Adrenal gland (tissue), 9 donors: ENCODE measurements at regions not wholly inside any gene's neighbourhood (a gene's known extent, or its start where the extent isn't known, plus 50 kb on each side); places are given as distances from the start of the nearest gene placed in this dataset.

ENCODE experiments used
- DNase-seq, 7 donors: peaks; one replicate each; pipeline ENCODE4 v3.0.0-alpha.2; 2019 to 2020
- H3K27ac ChIP-seq, 5 donors: fragments of 200-600 bp; sonication (generic) in 4 of 5; 1 replicate in 3 of 5; 2 replicates in 2 of 5; pipeline versions ENCODE4 v1.5.1 to v1.8.0; 2016 to 2020; ENCODE audit warnings: mild to moderate bottlenecking in 1 of 5
- H3K27me3 ChIP-seq: fragments of 200-600 bp; 2 replicates; pipeline ENCODE4 v1.8.0; 2021
- H3K36me3 ChIP-seq, 2 donors: fragments of 200-600 bp; replicated peaks in 1 of 2; 1 replicate in 1 of 2; 2 replicates in 1 of 2; pipeline versions ENCODE4 v1.5.1 to v1.8.0; 2018 to 2022
- H3K4me1 ChIP-seq, 2 donors: fragments of 200-600 bp; replicated peaks in 1 of 2; 1 replicate in 1 of 2; 2 replicates in 1 of 2; pipeline versions ENCODE4 v1.5.1 to v1.8.0; 2018 to 2021
- H3K4me3 ChIP-seq, 4 donors: fragments of 200-600 bp; sonication (generic) in 3 of 4; one replicate each; pipeline ENCODE4 v1.5.1; 2016 to 2018
- H3K9me3 ChIP-seq, 3 donors: fragments of 200-600 bp; sonication (generic) in 1 of 3; replicated peaks in 1 of 3; 1 replicate in 2 of 3; 2 replicates in 1 of 3; pipeline versions ENCODE4 v1.5.1 to v1.8.0; 2016 to 2021
- POLR2A ChIP-seq, 2 donors: fragments of 450-650 bp; IDR thresholded peaks; one replicate each; pipeline ENCODE4 v1.6.1; 2017; ENCODE audit warnings: antibody characterized with exemption in 2 of 2, mild to moderate bottlenecking in 2 of 2, moderate library complexity in 1 of 2
- WGBS, 4 donors: extraction: QIAGEN DNeasy Blood & Tissue Kit in 2 of 4; methylation state at CpG; one replicate each; pipeline versions ENCODE4 v1.1.5 to v1.1.7; 2013 to 2017; 5-methylcytosine and 5-hydroxymethylcytosine counted together
- intact Hi-C, 2 donors: fragments of 100-400 bp; cut with DNase I; formaldehyde crosslinking; loops; one replicate each; pipeline versions ENCODE4 v1.14.1 to v1.15.0; 2022 to 2023
- TF ChIP-seq, protein P1 (sequence below), 6 experiments: fragments of 450-650 bp in 4 of 6; fragments of 200-600 bp in 2 of 6; sonication (generic) in 1 of 6; IDR thresholded peaks; 1 replicate in 5 of 6; 2 replicates in 1 of 6; pipeline versions ENCODE4 v1.5.1 to v1.8.0; 2016 to 2021; ENCODE audit warnings: antibody characterized with exemption in 6 of 6, mild to moderate bottlenecking in 2 of 6, moderate library complexity in 1 of 6
- donor health status: healthy with polysubstance abuse.
- donor health status: Bipolar disorder and iron deficiency.
- donor health status: DM: yes; HTN: yes; CAD: no.
- donor health status: DM: no; HTN: no; CAD: no.
- donor health status: DM: no; HTN: no; CAD: no.

DNA sequence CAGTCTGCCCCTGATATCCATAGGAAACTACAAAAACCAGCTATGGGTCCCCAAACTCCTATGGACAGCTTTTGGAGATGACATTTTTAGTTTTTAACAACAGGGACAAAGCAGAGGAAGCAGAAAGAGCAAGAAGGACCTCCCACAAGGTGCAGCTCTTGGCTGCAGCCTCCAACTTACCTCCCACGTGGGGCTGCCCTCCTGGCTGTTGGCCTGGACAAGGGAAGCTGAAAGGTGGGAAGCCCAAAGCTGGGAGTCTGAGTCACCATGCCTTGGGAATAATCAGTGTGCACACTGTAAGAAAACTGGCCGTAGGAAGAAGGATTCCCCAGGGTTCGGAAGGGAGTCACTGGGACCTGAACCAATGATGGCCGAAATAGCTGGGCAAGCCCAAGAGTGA lies 51.8 kb upstream of the PAX1 start:
- intact Hi-C loops = no loop called here
- 64 to 77% (median 74%) methylated on average over 4 of the region's 4 CpGs for WGBS, 4 donors
- H3K27ac ChIP-seq = no peak overlapping the region
- no peak overlapping the region for H3K4me3 ChIP-seq
- H3K36me3 ChIP-seq = no peaks in the 10 kb centered on the region
- no peaks in the 10 kb centered on the region for H3K9me3 ChIP-seq
- TF ChIP-seq POLR2A (IDR thresholded peaks at IDR 0.05) = no peak
- TF ChIP-seq, protein P1, sequence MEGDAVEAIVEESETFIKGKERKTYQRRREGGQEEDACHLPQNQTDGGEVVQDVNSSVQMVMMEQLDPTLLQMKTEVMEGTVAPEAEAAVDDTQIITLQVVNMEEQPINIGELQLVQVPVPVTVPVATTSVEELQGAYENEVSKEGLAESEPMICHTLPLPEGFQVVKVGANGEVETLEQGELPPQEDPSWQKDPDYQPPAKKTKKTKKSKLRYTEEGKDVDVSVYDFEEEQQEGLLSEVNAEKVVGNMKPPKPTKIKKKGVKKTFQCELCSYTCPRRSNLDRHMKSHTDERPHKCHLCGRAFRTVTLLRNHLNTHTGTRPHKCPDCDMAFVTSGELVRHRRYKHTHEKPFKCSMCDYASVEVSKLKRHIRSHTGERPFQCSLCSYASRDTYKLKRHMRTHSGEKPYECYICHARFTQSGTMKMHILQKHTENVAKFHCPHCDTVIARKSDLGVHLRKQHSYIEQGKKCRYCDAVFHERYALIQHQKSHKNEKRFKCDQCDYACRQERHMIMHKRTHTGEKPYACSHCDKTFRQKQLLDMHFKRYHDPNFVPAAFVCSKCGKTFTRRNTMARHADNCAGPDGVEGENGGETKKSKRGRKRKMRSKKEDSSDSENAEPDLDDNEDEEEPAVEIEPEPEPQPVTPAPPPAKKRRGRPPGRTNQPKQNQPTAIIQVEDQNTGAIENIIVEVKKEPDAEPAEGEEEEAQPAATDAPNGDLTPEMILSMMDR (IDR thresholded peaks at IDR 0.05) = no peak
- no peak for DNase-seq
- H3K4me1 ChIP-seq = no peaks in the 10 kb centered on the region
- H3K27me3 ChIP-seq = no peaks in the 10 kb centered on the region

DNA sequence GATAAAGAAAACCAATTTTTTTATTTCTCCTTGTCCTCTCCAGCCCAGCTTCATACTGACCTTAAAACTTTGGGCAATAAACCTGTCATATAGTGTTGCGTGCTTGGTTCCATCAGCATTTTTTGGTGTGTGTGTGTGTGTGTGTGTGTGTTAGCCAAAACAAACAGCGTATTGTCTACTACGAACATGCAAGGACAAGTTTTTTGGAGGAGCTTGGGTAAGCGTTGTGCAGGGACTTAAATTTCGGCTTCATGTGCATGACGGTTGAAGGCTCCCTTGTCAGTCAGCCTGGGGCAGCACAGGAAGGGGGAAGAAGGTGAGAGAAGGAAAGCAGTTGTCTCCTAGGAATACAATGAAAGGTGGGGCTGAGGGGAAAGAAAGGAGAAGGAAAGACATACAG lies 62.0 kb upstream of the PAX1 start:
- Histone ChIP-seq H3K27ac (no peak overlapping the region), H3K9me3 (no peaks in the 10 kb centered on the region), H3K36me3 (no peaks in the 10 kb centered on the region), H3K4me1 (no peaks in the 10 kb centered on the region), H3K4me3 (no peak overlapping the region), H3K27me3 (no peaks in the 10 kb centered on the region)
- no peak for DNase-seq
- 64 to 68% (median 66%) methylated on average over 6 of the region's 6 CpGs for WGBS, 4 donors
- intact Hi-C loops = no loop called here
- TF ChIP-seq POLR2A (IDR thresholded peaks at IDR 0.05) = no peak
- TF ChIP-seq, protein P1 (IDR thresholded peaks at IDR 0.05) = no peak

DNA sequence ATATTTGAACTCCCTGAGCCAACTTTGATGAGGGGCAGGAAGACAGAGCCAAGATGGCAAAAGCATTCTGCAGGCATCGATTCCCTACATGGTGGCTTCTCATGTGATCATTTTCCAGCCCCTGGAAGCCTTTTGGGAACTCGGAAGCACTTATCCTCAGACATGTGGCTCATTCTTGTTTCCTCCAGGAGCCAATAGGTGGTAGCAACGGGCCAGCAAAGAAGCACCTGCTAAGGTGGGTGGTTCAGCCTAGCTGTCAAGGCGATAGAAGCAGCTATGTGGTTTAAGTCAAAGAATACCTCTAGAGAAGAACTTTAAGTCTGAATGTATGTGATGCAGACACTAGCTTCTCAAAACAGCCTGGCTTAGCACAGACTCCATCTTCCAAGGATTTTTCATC lies 64.9 kb upstream of the PAX1 start:
- intact Hi-C loops = no loop called here
- Histone ChIP-seq H3K4me1 (no peaks in the 10 kb centered on the region), H3K27ac (no peak overlapping the region), H3K4me3 (no peak overlapping the region), H3K9me3 (no peaks in the 10 kb centered on the region), H3K27me3 (no peaks in the 10 kb centered on the region), H3K36me3 (no peaks in the 10 kb centered on the region)
- no peak for TF ChIP-seq POLR2A (IDR thresholded peaks at IDR 0.05)
- TF ChIP-seq, protein P1 (IDR thresholded peaks at IDR 0.05) = no peak
- whole genome bisulfite sequencing, 4 donors = 21 to 25% (median 21%) methylated on average over 4 of the region's 4 CpGs
- DNase-seq = no peak

DNA sequence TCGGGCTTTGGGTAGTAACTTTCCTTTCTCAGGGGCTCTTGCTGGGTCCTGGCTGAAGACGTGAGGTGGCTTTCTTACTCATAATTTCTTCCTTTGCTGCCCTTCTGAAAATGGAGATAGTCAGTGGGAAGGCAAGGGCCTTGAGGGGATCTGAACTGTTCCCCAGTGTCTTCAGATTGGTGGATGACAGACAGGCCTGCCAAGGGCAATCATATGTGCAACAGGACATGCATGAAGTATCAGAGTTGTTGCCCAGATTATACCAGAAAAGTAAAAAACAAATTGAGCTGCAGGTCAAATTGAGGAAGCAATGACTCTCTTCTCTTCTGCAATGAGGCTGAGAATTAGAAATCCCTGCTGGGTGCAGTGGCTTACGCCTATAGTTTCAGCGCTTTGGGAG lies 71.6 kb upstream of the PAX1 start:
- TF ChIP-seq, protein P1 (IDR thresholded peaks at IDR 0.05) = no peak
- TF ChIP-seq POLR2A (IDR thresholded peaks at IDR 0.05) = no peak
- no peaks in the 10 kb centered on the region for H3K4me1 ChIP-seq
- no peaks in the 10 kb centered on the region for H3K36me3 ChIP-seq
- no peaks in the 10 kb centered on the region for H3K9me3 ChIP-seq
- no peaks in the 10 kb centered on the region for H3K27me3 ChIP-seq
- WGBS, 4 donors = 75 to 83% (median 80%) methylated on average over 4 of the region's 4 CpGs
- H3K4me3 ChIP-seq = no peak overlapping the region
- intact Hi-C loops = no loop called here
- H3K27ac ChIP-seq = no peak overlapping the region
- no peak for DNase-seq
